A673 (cell line): ENCODE measurements at regions not wholly inside any gene's neighbourhood (a gene's known extent, or its start where the extent isn't known, plus 50 kb on each side); places are given as distances from the start of the nearest gene placed in this dataset.

Experiments used
- BruUV-seq: library from RNA; stranded (reverse); fragments of 400-500 nt; replicated peaks from 2 replicates; lab custom pipeline; 2021; lab: Mats Ljungman, UMichigan
- CTCF ChIA-PET: fragments of 300-600 bp; sonication (Branson Sonifier 250); formaldehyde crosslinking; loops from one replicate; lab custom pipeline; 2022; ENCODE audit warnings: antibody characterized with exemption; lab: Charles Lee
- POLR2A ChIA-PET: fragments of 300-600 bp; sonication (Branson Sonifier 250); formaldehyde crosslinking; loops from one replicate; lab custom pipeline; 2022; ENCODE audit warnings: antibody characterized with exemption; ENCODE audit not compliant: low non-redundant PET; lab: Charles Lee
- DNase-seq: peaks from one replicate; pipeline ENCODE4 v3.0.0-alpha.2; 2015; ENCODE audit warnings: low spot score
- H3K27ac ChIP-seq: fragments of 200-600 bp; sonication (generic); 2 replicates; pipeline ENCODE4 v1.5.1; 2016; ENCODE audit warnings: mixed run types, low read depth, mild to moderate bottlenecking, mixed read lengths, antibody characterized with exemption, low read length; ENCODE audit not compliant: poor library complexity, severe bottlenecking
- H3K27me3 ChIP-seq: fragments of 200-600 bp; sonication (generic); replicated peaks from 2 replicates; pipeline ENCODE4 v1.6.1; 2017; ENCODE audit warnings: mixed run types, low read depth, mild to moderate bottlenecking, mixed read lengths, antibody characterized with exemption, low read length; ENCODE audit not compliant: insufficient read depth, poor library complexity
- H3K36me3 ChIP-seq: fragments of 200-600 bp; sonication (generic); 2 replicates; pipeline ENCODE4 v1.6.1; 2016; ENCODE audit warnings: mixed run types, mild to moderate bottlenecking, mixed read lengths, antibody characterized with exemption, low read length; ENCODE audit not compliant: insufficient read depth, poor library complexity, severe bottlenecking
- H3K4me1 ChIP-seq: fragments of 200-600 bp; sonication (generic); 2 replicates; pipeline ENCODE4 v1.6.1; 2017; ENCODE audit warnings: mixed run types, mild to moderate bottlenecking, mixed read lengths, antibody characterized with exemption, low read length; ENCODE audit not compliant: insufficient read depth, poor library complexity, severe bottlenecking
- H3K4me3 ChIP-seq: fragments of 200-600 bp; sonication (generic); 2 replicates; pipeline ENCODE4 v1.5.1; 2016; ENCODE audit warnings: low read depth, mixed run types, mild to moderate bottlenecking, mixed read lengths, low read length; ENCODE audit not compliant: poor library complexity, severe bottlenecking
- H3K9me3 ChIP-seq: fragments of 200-600 bp; sonication (generic); 2 replicates; pipeline ENCODE4 v1.6.1; 2016; ENCODE audit warnings: mixed run types, low read depth, mild to moderate bottlenecking, mixed read lengths, antibody characterized with exemption, low read length; ENCODE audit not compliant: poor library complexity, severe bottlenecking
- EZH2 ChIP-seq: fragments of 200-600 bp; sonication (generic); IDR thresholded peaks from 2 replicates; pipeline ENCODE4 v1.6.1; 2017; ENCODE audit warnings: borderline replicate concordance, low read depth, mild to moderate bottlenecking, mixed read lengths, antibody characterized with exemption, low read length; ENCODE audit not compliant: poor library complexity, severe bottlenecking
- intact Hi-C: fragments of 100-400 bp; cut with micrococcal nuclease; formaldehyde crosslinking; loops from one replicate; pipeline ENCODE4 v1.10.0; 2022; ENCODE audit not compliant: unreplicated experiment
- TF ChIP-seq, protein P1 (sequence below): fragments of 300-800, 200-600 bp; sonication (generic); conservative IDR thresholded peaks from 2 replicates; pipeline ENCODE4 v1.5.1; 2017; ENCODE audit warnings: low read depth, mild to moderate bottlenecking, antibody characterized with exemption, low read length, moderate library complexity, mixed read lengths

DNA sequence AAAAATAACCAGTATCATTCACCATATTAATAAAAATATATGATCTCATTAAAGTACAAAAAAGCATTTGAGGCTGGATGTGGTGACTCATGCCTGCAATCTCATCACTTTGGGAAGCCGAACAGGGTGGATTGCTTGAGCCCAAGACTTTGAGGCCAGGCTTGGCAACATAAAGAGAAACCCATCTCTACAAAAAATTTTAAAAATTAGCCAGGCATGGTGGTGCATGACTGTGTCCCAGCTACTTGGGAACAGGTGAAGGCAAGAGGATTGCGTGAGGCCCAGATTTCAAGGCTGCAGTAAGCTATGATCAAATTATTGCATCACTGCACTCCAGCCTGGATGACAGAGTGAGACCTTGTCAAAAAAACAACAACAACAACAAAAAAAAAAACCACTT is 75.9 kb downstream of the RAD51AP2 start:
- intact Hi-C loops: no loop called here
- Histone ChIP-seq H3K4me3 (no peak overlapping the region), H3K4me1 (peaks cover 4% of the 10 kb centered on the region), H3K27ac (no peak overlapping the region), H3K9me3 (no peaks in the 10 kb centered on the region), H3K36me3 (no peaks in the 10 kb centered on the region), H3K27me3 (no peaks in the 10 kb centered on the region)
- peak; percentile 10 for DNase-seq
- ChIA-PET CTCF (no interaction called here), POLR2A (no interaction called here)
- BruUV-seq: no TSS peak
- TF ChIP-seq, protein P1, sequence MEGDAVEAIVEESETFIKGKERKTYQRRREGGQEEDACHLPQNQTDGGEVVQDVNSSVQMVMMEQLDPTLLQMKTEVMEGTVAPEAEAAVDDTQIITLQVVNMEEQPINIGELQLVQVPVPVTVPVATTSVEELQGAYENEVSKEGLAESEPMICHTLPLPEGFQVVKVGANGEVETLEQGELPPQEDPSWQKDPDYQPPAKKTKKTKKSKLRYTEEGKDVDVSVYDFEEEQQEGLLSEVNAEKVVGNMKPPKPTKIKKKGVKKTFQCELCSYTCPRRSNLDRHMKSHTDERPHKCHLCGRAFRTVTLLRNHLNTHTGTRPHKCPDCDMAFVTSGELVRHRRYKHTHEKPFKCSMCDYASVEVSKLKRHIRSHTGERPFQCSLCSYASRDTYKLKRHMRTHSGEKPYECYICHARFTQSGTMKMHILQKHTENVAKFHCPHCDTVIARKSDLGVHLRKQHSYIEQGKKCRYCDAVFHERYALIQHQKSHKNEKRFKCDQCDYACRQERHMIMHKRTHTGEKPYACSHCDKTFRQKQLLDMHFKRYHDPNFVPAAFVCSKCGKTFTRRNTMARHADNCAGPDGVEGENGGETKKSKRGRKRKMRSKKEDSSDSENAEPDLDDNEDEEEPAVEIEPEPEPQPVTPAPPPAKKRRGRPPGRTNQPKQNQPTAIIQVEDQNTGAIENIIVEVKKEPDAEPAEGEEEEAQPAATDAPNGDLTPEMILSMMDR: no peak
- TF ChIP-seq EZH2: no peak

DNA sequence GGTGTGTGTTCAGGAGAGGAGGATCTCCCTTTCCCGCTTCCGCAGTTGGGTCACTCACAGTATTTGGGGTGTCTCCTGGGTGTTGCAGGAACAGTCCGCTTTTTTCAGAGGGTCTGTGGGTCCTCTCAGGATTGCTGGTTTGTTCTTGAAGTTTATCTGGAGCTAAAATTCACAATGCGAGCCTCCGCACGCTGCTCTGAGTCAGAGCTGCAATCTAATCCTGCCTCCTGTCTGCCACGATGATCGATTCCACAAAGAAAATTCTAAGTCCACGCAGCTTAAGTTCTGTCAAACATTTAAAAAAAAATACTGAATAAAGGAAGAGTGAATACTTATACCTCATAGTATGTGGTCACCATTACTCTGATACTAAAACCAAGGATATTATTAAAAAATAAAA is 76.5 kb downstream of the RAD51AP2 start:
- TF ChIP-seq, protein P1: no peak
- TF ChIP-seq EZH2: no peak
- intact Hi-C loops: no loop called here
- ChIA-PET POLR2A (no interaction called here), CTCF (no interaction called here)
- Histone ChIP-seq H3K36me3 (no peaks in the 10 kb centered on the region), H3K4me3 (no peak overlapping the region), H3K4me1 (peaks cover 4% of the 10 kb centered on the region), H3K27me3 (no peaks in the 10 kb centered on the region), H3K9me3 (no peaks in the 10 kb centered on the region), H3K27ac (no peak overlapping the region)
- DNase-seq: no peak
- BruUV-seq: no TSS peak

DNA sequence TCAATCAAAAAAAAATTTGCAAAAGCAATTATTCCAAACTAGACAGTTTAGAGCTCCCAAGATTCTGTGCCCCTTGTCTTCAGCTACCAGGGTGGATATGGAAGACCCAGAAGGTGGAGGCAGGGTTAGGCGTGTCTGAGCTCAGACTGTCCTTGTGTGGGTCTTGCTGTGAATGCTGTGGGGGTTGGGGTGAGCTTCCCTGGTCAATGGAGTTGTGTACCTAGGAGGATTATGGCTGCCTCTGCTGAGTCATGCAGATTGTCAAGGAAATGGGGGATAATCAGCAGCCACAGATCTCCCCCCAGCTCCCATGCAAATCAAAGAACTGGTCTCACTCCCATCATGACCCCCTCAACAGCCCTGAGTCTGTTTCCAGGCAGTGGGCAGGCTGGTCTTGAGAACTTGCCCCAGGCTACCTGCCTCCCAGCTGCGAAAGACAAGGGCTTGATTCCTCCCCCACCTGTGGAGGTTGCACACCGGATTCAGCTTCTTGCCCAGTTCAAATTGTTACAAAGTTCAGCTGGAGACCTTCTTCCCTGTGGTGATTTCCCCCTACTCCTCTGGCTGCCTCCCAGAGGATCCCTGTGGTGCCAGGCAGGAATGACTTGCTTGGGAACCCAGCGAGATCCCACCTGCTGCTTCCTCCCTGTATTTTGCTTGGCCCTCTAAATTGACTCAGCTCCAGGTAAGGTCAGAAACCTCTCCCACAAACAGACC is 77.0 kb downstream of the RAD51AP2 start:
- Histone ChIP-seq H3K36me3 (no peaks in the 10 kb centered on the region), H3K4me1 (peaks cover 4% of the 10 kb centered on the region), H3K9me3 (no peaks in the 10 kb centered on the region), H3K27me3 (no peaks in the 10 kb centered on the region), H3K4me3 (no peak overlapping the region), H3K27ac (no peak overlapping the region)
- ChIA-PET CTCF (no interaction called here), POLR2A (no interaction called here)
- no peak for DNase-seq
- intact Hi-C loops: no loop called here
- no TSS peak for BruUV-seq
- no peak for TF ChIP-seq EZH2
- TF ChIP-seq, protein P1: no peak
